GM20000 (cell line): ENCODE measurements at regions not wholly inside any gene's neighbourhood (a gene's known extent, or its start where the extent isn't known, plus 50 kb on each side); places are given as distances from the start of the nearest gene placed in this dataset.

Experiments
- DNase-seq: peaks from one replicate; pipeline ENCODE4 v3.0.0; 2012; ENCODE audit warnings: low spot score
- TF ChIP-seq, protein P1 (sequence below): IDR thresholded peaks from 2 replicates; pipeline ENCODE4 v1.5.1; 2012; ENCODE audit warnings: mild to moderate bottlenecking, control low read depth; ENCODE audit errors: extremely low read depth, missing control alignments

DNA sequence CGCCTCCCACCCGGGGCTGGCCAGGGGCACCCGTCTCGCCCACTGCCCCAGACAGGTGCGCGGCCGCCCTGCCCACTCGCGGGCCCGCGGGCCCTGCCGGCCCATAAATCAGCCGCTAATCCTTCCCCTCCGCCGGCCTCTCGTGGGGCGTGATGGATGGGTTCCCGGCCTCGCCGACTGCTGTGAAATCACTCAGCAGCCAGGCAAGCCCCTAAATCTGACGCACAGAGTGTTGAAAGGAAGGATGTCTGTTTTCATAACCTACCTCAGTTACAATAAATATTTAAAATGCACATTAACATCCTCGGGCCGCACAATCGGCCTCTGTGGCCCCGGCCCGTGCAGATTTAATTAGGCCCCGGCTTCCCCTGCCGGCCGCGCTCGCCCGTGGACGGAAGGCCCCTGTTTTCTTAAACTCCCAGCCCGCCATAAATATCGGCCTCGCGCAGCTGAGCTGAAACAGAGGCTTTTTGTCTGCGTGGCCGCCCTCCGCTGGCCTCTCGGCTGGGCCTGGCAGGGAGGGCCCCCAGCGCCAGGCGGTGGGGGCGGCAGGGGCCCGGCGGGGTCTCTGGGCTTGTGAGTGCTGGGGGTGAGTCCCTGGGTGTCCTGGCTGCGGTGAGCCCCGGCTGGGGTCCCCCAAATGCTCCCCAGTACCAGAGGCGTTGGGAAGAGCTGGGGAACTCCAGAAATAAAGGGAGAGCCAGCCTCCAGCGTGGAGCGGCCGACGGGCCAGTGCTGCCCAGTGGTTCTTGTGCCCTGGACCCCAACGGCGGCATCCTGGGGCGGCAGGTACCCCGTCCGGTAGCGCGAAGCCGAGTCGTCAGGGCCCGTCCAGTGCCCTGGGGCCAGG is 90.7 kb downstream of the UNCX start:
- TF ChIP-seq, protein P1, sequence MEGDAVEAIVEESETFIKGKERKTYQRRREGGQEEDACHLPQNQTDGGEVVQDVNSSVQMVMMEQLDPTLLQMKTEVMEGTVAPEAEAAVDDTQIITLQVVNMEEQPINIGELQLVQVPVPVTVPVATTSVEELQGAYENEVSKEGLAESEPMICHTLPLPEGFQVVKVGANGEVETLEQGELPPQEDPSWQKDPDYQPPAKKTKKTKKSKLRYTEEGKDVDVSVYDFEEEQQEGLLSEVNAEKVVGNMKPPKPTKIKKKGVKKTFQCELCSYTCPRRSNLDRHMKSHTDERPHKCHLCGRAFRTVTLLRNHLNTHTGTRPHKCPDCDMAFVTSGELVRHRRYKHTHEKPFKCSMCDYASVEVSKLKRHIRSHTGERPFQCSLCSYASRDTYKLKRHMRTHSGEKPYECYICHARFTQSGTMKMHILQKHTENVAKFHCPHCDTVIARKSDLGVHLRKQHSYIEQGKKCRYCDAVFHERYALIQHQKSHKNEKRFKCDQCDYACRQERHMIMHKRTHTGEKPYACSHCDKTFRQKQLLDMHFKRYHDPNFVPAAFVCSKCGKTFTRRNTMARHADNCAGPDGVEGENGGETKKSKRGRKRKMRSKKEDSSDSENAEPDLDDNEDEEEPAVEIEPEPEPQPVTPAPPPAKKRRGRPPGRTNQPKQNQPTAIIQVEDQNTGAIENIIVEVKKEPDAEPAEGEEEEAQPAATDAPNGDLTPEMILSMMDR: no peak
- DNase-seq: no peak

DNA sequence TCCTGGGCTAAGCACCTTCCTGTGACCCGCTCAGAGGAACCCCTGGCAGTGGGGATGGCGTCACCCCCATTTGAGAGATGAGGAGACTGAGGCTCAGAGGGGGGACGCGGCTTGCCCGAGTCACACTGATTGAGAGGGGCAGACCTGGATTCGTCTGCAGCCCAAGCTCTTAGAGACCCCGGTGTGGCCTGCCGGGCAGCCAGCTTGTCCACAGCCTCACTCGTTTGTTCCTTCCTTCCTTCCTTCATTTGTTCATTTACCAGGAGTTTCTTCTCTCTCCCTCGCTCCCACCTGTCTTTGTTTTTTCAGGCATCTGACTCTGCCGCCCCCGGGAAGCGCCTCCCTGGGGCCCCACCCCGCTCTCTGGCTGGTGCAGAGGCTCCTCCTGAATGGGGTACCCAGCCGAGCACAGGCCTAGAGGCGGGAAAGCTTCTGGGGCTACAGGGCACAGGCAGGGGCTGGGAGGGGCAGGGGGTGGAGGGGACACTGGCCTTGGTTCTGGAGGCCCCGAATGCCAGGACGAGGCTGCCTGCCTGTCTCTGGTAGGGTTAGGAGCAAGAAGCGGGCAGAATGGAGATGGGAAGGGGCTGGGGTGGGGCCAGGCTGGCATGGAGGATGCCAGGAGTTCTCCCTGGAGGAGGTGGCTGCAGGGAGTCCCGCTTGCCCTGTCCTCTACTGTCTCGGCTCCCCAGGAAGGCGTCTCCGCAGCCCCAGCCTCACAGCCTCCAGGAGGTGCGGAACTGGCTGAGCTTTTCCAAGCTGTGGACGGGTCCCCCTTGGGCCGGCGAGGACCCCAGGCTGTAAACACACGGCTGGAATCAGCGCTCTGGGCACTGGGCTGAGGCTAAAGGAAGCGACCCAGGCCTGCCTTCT is 91.6 kb downstream of the UNCX start:
- DNase-seq: no peak
- TF ChIP-seq, protein P1: no peak

DNA sequence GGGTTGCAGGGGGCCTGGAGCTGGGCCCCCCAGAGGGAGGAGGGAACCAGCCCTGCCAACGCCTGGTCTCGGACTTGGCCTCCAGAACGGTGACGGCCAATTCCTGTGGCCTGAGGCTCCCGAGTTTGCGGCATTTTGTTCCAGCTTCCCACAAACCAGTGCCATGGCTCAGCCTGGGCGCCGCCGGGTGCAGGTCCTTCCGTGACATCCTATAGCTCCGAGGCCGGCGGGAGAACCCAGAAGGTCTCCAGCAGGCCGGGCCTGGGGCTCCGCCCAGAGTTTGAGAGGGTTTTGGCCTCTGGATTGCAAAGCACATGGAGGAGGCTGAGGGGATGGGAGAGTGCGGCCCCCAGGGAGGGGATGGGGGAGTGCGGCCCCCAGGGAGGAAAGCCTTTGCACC is 92.6 kb downstream of the UNCX start:
- TF ChIP-seq, protein P1: no peak
- DNase-seq: no peak

DNA sequence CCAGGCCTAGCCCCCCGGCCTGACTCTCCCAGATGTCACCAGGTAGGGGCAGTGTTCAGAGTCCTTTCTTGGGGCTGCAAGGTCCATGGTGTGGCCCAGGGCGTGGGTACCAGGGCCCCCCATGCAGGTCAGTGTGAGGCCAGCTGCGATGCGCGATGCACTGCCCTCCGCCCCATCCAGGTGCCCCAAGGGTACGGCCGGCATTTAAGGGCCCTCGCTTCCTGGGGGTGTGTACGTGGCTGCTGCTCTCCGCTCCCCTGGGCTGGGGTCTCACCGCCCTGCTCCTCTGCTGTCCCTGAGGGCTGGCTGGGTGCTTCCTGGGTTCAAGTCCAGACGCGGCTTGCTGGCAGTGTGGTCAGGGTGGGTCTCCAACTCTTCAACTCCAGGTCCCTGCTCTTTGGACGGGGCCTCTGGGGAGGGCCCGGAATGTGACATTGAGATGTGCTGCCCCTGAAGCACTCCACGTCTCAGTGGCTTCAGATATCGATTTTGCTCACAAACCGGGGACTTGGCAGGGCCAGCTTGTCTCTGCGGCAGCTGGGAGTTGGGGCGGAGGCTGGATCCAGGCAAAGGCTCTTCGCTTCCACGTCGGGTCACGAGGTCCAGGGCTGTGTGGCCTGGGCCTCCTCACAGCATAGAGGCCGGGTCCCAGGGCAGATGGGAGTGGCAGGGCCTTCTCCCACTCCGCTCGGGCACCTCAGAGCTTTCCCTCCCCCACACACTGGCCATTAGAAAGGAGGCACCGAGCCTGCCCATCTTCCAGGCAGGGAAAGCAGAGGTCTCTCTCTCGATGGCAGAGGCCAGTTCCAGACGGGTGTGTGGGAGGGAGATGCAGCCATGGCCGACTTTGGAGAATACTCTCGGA is 93.2 kb downstream of the UNCX start:
- DNase-seq: no peak
- TF ChIP-seq, protein P1: no peak

DNA sequence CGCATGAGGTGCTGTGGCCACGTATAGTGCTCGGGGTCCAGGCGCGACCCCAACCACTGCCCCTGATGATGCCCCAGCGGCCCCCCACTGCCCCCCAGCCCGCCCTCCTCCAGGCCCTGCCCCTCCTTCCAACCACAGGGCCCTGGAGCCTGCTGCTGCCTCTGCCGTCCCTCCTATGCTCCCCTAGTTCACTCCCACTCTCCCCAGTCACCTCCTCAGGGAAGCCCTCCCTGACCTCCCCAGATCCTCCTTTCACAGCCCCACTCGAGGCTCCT is 93.8 kb downstream of the UNCX start:
- TF ChIP-seq, protein P1: no peak
- no peak for DNase-seq

DNA sequence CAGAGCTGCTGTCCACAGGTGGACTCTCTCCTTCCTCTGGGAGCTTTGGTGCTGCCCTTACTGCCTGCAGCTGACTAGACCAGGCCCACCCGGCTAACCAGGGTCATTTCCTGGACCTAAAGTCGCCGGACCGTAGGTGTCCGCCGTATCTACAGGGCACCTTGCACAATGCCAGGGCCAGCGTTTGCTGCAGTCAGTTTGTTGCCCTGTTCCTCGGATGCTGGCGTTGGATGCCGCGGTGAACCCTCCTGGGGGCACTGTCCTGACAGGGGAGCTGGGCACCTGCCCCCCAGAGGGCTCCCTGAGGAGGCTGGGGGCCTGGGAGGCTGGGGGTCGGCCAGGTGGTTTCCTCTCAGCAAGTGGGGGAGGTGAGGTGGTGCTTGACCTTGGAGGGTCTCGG is 96.6 kb downstream of the UNCX start:
- no peak for DNase-seq
- TF ChIP-seq, protein P1: no peak
